ENCODE measurements at regions not wholly inside any gene's neighbourhood (a gene's known extent, or its start where the extent isn't known, plus 50 kb on each side); places are given as distances from the start of the nearest gene placed in this dataset.

DNA sequence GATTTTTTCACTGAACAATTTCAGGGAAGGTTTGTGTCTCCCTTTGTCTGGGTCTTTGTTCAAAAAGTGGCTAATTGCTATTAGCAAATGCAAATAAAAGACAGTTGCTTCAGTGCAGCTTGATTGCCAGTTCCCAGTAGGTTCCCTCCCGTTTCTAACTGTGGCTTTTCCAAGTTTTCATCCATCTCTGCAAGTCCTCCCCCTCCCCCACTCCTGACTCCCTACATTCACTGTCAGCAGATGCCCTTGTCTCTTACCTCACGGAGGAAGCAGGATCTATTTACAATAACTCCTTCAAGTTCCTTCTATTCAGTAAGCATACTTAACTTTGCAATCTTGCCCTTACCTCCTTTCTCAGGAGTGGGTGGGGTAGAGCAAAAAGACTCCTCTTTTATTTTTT lies 55.4 kb upstream of the SCEL start:
- in situ Hi-C loops (cut with MboI; ENCODE audit: low sequenced_read_pairs): no loop called here

DNA sequence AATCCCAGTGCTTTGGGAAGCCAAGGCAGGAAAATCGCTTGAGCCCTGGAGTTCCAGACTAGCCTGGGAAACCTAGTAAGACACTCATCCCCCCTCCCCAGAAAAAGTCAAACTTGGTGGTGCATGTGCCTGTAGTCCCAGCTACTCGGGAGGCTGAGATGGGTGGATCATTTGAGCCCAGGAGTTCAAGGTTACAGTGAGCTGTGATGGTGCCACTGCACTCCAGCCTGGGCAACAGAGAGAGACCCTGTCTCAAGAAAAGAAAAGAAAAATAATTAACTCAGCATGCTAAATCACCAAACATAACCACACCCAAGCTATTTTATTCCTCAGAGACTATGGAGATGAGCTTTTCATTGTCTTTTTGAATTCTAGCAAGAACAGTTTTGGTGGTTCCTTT lies 56.2 kb upstream of the SCEL start:
- in situ Hi-C loops (cut with MboI; ENCODE audit: low sequenced_read_pairs): no loop called here

DNA sequence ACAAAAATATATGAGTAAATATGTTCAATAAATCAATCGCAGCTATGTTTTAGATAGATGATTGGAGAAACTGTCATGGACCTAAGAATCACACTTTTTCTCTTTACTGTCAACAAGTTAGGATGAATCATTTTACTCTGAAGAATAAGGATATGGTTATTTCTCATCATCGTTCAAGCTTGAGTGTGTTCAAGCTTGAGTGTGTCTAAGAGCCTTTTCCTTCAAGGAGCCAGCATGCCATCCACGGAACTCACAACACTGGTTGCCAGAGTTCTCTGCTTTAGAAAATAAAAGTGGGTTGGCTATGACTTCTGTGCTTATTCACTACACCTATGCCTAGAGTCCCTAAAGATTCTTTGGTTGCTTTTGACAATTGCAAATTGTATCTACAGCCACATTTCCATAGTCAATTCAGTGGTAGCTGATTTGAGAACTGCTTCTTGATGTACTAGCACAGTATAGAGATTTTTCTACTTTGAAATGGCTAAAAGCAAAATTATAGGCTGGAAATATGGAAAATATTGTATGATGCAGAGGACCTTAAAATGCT lies 58.1 kb upstream of the SCEL start:
- in situ Hi-C loops (cut with MboI; ENCODE audit: low sequenced_read_pairs): no loop called here

DNA sequence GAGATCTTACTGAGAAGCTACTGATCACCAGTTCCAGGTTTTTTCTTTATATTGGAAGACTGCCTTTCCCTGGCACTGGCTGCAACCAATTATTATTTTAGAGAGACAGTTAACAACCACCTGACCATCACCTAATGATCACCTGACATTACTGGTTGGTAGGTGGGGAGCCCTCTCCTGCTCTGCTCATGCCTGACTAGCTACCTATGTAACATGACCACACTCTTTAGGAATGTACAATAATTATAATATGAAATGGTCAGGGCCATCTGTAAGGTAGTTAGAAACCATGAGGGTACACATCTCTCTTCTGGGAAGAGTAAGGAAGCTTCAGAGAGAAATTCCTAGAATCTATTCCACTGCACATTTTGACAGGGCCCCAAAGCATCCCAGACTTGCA lies 59.0 kb upstream of the SCEL start:
- in situ Hi-C loops (cut with MboI; ENCODE audit: low sequenced_read_pairs): no loop called here

DNA sequence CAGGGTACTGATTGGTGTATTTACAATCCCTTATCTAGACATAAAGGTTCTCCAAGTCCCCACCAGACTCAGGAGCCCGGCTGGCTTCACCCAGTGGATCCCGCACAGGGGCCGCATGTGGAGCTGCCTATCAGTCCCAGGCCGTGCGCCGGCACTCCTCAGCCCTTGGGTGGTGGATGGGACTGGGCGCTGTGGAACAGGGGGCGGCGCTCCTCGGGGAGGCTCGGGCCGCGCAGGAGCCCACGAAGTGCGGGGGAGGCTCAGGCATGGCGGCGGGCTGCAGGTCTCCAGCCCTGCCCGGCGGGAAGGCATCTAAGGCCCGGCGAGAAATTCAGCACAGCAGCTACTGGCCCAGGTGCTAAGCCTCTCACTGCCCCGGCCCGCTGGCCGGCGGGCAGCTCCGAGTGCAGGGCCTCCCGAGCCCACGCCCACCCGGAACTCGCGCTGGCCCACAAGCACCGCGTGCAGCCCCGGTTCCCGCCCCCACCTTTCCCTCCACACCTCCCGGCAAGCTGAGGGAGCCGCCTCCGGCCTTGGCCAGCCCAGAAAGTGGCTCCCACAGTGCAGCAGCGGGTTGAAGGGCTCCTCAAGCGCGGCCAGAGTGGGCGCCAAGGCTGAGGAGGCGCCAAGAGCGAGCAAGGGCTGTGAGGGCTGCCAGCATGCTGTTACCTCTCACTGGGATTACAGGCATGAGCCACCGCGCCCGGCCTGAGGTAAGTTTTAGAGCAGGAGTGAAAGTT lies 60.0 kb upstream of the SCEL start:
- in situ Hi-C loops (cut with MboI; ENCODE audit: low sequenced_read_pairs): no loop called here

DNA sequence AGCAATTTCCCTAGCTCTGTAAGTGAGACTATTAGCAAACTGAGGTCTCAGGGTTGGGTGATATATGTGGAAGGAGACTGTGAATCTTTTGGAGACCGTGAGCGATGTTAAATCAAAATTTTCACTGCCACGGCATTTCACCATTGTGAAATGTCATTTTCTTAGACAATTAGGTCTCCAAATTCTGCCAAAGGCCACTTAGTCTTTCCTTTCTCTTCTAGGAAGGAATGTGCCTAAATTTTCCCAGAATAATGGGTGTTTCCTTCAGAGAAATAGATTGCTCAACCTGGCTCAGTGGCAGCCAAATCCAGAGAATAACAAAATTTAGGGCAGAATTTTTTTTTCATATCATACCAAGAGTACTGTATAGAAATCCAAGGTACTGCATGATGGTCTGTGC lies 64.5 kb upstream of the SCEL start:
- in situ Hi-C loops (cut with MboI; ENCODE audit: low sequenced_read_pairs): loop anchor here (25.0 kb wide), 1 partner anchor 134 kb away; the partner anchor contains the start of gene MYCBP2

DNA sequence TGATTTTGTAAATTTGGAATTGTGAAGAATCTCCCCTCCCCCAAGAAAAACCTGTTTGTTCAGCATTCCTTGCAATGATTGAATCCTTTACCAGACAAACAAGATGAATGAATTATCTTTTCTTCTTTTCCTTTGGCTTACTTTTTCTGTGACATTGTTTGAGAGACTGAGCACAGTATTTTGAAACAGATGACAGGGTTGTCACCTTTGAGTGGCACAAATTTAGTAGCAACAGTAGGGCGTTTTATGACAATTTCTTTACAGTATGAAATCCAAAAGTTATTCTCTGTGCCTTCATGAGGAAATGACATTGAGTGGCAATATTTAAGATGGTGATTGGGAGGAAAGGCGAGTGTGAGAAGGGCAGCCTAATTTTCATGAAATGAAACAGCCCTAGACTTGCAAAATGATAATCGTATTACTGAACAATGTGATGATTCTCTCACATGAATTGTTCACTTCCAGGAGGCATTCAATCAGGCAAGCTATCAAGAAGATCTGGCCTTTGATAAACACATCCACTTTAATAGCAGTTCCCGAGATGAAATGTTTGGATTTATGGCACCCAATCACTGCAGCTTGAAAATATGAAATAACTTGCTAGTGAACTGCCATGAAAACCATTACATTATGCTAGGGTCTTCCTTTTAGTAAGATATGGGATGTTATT lies 68.6 kb upstream of the SCEL start:
- in situ Hi-C loops (cut with MboI; ENCODE audit: low sequenced_read_pairs): loop anchor here (25.0 kb wide), 1 partner anchor 130 kb away; the partner anchor contains the start of gene MYCBP2

DNA sequence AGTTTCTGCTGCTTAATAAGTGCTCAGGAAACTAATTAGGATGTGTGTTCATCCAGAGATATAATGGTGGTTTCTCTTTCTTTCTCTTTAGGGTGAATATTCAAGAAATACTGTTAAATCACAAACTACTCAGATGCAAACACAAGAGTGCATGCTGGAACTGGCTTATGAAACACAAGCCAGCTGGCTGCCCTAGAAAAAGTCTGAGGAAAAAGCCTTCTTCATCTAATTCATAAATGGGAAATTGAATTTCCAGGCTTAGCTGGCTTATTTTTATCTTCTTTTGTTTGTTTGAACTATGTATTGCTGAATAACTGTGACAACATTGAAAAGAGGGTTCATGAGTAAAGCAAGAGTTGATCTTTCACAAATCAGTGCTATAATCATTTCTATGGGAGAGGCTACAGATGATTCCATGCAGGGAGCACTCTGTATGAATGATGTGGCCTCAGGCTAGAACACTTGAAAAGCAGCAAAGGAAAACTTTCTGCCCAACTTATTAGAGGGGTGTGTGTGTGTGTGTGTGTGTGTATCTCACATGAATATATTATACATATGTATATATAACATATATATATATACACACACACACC lies 69.8 kb upstream of the SCEL start:
- in situ Hi-C loops (cut with MboI; ENCODE audit: low sequenced_read_pairs): loop anchor here (25.0 kb wide), 1 partner anchor 128 kb away; the partner anchor contains the start of gene MYCBP2

DNA sequence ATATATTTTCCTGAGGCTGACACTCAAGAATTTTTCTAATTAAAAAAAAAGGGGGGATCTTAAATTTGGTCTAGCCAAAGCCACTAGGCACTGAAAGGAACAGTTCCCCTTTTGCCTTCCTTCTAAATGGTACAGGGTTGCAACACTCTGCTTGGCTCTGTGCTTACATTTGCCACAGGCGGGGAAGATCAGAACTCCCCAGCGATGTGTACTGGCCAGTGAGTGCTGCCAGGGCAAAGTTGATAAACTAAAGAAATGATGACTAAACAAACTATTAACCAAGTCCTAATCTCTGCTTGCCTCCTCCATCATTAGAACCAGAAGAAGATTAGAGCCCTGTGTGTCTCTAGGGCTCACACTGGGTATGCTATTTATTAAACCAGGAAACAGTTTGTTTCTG lies 75.3 kb upstream of the SCEL start:
- in situ Hi-C loops (cut with MboI; ENCODE audit: low sequenced_read_pairs): loop anchor here (25.0 kb wide), 1 partner anchor 123 kb away; the partner anchor contains the start of gene MYCBP2

DNA sequence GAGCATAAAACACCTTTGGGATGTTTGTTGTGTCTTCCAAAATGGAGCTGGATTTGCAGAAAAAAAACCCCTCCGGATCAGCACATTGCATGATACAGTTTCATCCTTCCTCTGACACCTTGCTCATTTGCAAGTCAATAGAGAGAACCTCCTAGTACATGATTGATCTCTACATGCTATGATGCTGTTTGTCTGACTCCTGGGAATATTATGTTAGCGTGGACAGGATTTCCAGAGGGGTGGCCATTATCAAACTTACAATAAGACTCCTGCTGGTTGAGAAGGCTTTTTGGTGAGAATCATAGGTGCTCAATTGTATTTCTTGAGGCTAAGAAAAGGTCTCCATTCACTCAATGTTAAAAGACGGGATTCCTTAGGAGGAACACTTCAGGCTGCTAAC lies 75.9 kb upstream of the SCEL start:
- in situ Hi-C loops (cut with MboI; ENCODE audit: low sequenced_read_pairs): loop anchor here (25.0 kb wide), 1 partner anchor 122 kb away; the partner anchor contains the start of gene MYCBP2

DNA sequence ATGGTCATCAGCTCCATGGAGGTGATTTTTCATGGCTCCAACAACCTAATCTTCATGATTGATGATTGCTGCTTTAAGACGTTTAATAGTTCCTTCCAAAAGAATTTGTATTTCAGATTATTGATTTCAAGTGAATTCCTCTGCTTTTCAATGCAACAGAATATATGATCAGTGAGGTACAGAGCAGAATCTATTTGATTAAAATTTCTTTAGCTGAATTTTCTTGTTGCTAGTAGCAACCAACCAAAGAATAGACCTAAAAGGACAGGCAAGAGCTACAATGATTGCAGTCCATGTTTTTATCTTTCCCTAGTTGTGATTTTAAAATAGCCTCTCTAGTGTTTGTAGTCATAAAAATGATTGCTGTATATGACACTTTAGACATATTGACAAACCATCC lies 76.8 kb upstream of the SCEL start:
- in situ Hi-C loops (cut with MboI; ENCODE audit: low sequenced_read_pairs): loop anchor here (25.0 kb wide), 1 partner anchor 121 kb away; the partner anchor contains the start of gene MYCBP2

DNA sequence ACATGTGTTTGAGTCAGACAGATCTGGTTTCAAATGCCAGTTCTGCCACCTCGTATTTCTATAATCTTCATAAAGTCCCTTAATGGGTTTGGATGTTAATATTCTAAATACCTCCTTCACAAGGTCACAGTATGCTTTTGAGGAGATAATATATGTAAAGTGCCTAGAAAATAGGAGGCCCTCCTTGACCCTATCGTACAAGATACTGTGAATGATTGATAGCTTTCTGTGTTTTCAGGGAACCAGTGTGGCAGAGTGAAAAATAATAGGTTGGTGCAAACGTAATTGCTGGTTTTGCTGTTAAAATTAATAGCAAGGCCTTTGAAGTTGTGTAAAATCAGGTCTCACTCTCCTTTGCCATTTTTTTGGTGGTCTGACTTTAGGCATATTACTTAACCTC lies 77.5 kb upstream of the SCEL start:
- in situ Hi-C loops (cut with MboI; ENCODE audit: low sequenced_read_pairs): loop anchor here (25.0 kb wide), 1 partner anchor 121 kb away; the partner anchor contains the start of gene MYCBP2

DNA sequence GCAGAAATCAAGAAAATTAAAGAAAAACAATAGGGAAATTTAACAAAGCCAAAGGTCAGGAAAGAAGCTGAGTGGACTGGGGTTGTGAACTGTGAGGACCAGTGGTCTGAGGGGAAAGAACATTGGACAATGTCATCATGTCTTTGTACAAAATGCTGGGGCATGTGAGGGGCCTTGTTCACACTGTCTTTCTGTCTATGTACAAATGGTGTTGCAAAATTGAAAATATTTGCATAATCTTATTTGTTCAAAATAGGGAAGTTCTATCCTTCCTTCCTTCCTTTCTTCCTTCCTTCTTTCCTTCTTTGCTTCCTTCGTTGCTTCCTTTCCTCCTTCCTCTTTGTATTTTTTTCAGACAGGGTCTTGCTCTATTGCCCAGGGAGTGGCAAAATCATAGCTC lies 79.2 kb upstream of the SCEL start:
- in situ Hi-C loops (cut with MboI; ENCODE audit: low sequenced_read_pairs): loop anchor here (25.0 kb wide), 1 partner anchor 119 kb away; the partner anchor contains the start of gene MYCBP2

DNA sequence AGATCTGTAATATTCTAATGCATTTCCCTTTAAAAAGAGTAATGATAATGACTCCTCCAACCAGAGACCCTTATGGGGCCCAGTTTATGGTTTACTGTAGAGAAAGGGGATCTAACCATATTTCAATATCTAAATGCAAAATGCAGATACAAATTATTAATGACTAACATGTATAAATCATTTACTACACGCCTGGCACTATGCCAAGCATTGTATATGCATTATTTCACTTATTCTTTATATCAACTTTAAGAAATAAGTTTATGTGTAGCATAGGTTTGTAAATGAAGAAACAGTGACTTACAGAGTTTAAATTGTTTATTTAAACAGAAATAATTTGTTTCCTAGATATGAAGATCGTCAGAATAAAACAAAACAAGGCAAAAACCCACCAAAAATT lies 86.2 kb upstream of the SCEL start:
- in situ Hi-C loops (cut with MboI; ENCODE audit: low sequenced_read_pairs): no loop called here

DNA sequence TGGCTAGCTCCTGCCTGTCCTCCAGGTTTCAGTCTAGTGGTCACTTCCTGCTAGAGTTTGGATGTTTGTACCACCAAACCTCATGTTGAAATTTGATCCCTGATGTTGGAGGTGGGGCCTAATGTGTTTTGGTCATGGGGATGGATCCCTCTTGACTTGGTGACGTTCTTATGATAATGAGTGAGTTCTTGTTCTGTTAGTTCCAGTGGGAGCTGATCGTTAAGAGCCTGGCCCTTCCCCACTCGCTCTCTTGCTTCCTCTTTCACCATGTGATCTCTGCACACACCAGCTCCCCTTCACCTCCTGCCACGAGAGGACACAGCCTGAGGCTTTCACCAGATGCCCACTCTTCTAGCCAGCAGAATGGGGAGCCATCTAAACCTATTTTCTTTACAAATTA lies 86.8 kb upstream of the SCEL start:
- in situ Hi-C loops (cut with MboI; ENCODE audit: low sequenced_read_pairs): no loop called here

DNA sequence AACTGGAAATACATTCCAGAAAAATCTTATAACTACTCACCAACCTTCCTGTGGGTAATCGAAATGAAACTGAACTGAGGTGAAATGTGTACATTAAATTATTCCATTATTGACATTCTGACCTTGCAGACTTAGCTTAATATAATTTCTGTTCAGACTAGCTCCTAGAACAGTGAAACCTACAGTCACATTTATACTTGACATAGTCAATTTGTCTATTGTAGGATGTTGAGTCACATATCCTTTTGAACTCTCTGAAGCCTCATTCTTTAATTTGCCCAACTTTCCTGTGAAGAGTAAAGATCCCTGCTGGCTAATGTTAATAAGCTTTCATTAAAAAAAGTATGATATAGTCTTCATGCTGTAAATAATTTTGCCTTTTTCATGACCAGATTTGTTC lies 92.0 kb upstream of the SCEL start:
- in situ Hi-C loops (cut with MboI; ENCODE audit: low sequenced_read_pairs): no loop called here

DNA sequence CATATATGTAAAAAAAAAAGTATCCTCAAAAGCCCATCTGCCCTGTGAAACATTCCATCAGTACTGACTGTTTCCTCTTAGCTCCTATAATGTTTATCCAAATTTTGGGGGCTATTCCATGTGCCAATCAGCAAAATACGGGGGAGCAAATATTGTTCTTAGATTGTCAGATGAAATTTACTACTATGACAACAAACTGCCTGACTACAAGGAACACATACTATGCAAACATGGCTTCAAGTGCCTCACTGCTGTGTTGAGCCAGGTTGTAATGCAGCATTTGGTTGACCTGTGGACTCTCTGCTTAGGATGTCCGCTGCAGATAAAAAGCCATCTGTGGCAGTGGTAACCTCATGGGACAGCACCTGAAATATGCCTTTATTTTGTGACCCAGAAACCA lies 98.2 kb upstream of the SCEL start:
- in situ Hi-C loops (cut with MboI; ENCODE audit: low sequenced_read_pairs): no loop called here

DNA sequence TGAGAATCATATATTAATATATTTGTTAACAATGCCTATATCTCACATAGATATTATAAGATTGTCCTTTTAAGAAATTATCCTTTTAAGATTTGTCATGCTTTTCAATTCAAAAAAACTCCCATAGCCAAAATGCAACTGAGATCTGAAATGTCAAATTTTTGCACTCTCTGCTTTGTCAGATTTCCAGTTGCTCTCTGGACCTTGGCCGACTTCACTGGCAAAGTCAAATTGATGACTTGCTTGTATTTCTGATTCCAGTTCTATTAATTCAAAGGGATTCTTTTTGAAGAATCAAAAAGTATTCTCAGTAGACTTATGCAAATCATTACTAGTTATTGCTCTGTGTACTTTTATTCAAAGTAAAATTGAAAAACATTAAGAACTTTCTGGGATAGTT lies 101.2 kb upstream of the SCEL start:
- in situ Hi-C loops (cut with MboI; ENCODE audit: low sequenced_read_pairs): no loop called here

DNA sequence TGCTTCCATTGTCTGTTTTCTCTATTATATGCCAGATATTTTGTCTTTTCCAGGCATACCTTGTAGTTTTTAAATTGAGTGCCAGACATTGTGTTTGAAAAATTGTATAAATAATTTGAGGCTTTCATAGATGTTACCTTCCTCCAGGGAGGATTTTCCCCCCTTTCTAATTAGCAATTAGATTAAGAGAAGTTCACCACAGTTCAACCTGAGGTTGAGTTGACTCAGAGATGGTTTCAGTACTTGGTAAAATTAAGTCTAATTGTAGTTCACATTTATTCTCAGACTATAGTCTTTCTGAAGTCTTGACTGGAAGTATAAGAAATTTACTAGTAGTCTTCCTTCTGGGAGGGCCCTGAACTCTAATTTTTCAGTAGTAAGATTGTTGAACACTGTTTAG lies 104.1 kb upstream of the SCEL start:
- in situ Hi-C loops (cut with MboI; ENCODE audit: low sequenced_read_pairs): no loop called here

DNA sequence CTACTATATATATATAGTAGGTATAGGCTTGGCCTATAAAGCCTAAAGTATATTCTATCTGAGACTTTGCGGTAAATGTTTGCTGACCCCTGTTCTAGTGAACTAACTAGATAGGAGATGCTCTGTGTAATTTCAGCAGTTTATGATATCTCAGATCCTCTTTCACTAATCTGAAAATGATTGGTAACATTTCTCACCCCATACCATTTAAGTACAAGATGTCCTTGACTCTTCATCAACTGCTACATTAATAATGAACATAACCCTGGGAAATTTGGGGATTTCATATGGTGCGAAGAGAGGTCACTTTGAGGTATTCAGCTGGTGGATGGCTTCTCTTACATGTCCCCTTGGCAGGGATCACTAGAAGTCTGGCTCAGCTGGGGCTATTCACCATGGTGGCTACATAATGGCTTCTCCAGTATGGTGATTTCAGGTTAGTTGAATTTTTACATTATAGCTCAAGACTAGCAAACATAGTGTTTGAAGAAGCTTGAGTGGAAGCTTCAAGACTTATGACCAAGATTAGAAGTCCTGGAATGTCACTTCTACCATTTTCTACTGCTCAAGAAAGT lies 103.6 kb upstream of the MYCBP2 start:
- in situ Hi-C loops (cut with MboI; ENCODE audit: low sequenced_read_pairs): no loop called here
